GM13977 (cell line): ENCODE measurements at regions not wholly inside any gene's neighbourhood (a gene's known extent, or its start where the extent isn't known, plus 50 kb on each side); places are given as distances from the start of the nearest gene placed in this dataset.

Source experiments
- DNase-seq: peaks from one replicate; pipeline ENCODE4 v3.0.0; 2012; ENCODE audit warnings: low spot score
- in situ Hi-C: fragments of 300-500 bp; cut with MboI; formaldehyde crosslinking; loops from one replicate; pipeline ENCODE4 v1.12.0; 2022; ENCODE audit warnings: low sequenced_read_pairs, low pct_unique_long_range_greater_than_20kb, mixed read lengths, inconsistent platforms; ENCODE audit not compliant: unreplicated experiment
- TF ChIP-seq, protein P1 (sequence below): IDR thresholded peaks from 2 replicates; pipeline ENCODE4 v1.5.1; 2012; ENCODE audit warnings: mild to moderate bottlenecking, control low read depth; ENCODE audit not compliant: insufficient read depth; ENCODE audit errors: extremely low read depth, missing control alignments

DNA sequence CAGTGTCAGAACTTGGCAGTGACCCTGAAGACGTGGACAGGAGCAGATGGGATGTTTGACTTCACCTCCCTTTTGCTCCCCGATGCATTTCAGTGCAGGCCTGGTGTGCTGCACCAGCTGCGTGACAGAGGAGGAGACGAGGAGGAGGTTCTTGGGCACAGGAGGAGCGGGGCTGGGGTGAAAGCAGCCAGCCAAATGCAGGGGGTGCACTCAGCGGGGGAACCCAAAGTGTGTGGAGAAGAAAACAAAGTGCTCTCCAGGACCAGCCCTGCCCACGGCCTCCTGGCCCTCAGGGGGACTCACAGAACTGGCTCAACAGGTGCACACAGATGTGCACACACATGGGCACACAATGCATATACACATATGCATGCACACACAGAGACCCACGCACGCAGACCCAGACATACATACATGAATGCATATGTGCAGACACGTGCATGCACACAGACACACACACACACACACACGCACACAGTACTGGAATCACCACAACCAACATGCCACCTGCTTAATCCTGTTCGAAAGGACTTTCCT, 91.7 kb upstream of the SFSWAP start:
- TF ChIP-seq, protein P1, sequence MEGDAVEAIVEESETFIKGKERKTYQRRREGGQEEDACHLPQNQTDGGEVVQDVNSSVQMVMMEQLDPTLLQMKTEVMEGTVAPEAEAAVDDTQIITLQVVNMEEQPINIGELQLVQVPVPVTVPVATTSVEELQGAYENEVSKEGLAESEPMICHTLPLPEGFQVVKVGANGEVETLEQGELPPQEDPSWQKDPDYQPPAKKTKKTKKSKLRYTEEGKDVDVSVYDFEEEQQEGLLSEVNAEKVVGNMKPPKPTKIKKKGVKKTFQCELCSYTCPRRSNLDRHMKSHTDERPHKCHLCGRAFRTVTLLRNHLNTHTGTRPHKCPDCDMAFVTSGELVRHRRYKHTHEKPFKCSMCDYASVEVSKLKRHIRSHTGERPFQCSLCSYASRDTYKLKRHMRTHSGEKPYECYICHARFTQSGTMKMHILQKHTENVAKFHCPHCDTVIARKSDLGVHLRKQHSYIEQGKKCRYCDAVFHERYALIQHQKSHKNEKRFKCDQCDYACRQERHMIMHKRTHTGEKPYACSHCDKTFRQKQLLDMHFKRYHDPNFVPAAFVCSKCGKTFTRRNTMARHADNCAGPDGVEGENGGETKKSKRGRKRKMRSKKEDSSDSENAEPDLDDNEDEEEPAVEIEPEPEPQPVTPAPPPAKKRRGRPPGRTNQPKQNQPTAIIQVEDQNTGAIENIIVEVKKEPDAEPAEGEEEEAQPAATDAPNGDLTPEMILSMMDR, result no peak
- DNase-seq, result no peak
- in situ Hi-C loops, result no loop called here

DNA sequence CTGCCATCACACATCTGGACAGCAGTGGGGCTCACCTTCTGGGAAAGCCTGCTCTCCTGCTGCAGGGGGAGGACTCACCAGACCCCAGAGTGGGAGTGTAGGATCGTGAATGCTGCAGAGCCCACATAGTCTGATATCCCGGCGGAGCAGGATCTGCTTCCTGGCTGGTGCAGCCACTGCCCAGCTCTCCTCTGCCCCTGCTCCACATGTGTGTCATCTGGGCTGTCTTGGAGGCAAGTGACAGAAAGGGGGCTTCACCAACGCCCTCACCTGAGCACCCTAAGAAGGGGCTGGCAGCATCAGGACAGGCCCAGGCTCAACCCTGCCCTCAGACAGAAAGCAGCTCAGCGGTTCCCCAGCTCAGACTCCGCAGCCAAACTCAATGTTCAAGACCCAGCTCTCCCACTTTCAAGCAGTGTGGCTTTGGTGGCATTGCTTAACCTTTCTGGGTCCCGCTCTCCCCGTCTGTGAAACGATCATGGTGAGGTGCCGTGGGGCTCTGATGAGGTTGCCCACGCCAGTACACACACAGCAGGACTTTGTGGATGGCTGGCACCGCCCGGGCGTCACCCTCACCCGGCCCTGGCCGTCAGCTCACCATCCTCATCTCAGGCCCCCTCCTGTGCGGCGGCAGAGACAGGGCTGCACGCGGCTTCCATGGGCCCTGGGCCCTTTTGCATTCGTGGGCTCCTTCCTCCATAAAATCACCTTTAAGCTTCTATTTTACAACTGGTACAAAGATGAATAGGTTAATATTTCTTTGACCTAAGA, 91.0 kb upstream of the SFSWAP start:
- DNase-seq, result no peak
- in situ Hi-C loops, result no loop called here
- TF ChIP-seq, protein P1, result no peak

DNA sequence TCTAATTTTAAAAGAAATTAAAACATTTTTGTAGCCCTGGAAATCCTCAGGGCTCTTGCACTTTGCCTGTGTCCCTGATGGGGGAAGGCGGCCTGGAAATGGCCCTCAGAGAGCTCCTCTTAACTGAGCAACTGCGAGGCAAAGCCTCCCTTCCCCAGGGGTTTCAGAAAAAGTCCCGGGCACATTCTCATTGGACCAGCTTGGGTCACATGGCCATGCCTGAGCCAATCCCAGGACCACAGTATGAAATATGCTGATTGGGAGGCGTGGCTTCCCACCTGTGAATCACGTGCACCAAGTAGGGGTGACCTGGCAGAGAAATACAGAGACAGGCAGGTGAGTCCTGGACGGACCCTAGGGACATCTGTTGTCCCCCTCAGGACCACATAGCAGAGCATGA, 90.4 kb upstream of the SFSWAP start:
- DNase-seq, result no peak
- TF ChIP-seq, protein P1, result no peak
- in situ Hi-C loops, result no loop called here

DNA sequence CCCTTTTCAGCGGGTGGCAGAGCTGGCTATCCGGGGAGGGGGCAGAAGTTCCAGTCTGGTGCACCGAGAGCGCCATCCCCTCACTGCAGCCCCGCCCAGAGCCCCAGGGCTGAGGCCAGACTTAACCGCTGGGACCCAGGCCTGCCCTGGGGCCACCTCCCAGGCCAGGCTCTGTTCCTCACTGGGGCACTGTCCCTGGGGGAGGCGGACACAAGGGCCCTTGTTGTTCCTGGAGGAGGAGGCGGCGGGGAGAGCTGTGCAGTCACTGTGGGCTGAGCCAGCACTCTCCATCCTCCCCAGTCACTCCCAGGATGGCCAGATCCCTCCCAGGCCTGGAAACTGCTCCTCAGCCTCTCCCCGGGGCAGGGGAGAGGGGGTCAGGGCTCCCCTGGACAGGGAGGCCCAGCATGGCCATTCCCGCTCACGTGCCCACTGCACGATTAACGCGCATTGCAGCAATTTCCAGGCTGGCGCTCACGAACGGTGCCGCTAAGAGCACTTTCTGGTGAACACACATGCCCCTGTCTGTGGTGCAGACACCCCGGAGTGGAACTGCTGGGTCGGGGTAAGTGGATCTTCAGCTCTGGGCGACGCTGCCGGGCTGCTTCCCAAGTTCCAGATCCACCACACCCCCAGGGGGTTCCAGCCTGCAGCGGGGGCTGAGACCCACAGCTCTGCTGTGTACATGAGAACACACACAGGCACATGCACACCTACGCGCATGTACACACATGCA, 89.8 kb upstream of the SFSWAP start:
- TF ChIP-seq, protein P1, result no peak
- DNase-seq, result no peak
- in situ Hi-C loops, result no loop called here

DNA sequence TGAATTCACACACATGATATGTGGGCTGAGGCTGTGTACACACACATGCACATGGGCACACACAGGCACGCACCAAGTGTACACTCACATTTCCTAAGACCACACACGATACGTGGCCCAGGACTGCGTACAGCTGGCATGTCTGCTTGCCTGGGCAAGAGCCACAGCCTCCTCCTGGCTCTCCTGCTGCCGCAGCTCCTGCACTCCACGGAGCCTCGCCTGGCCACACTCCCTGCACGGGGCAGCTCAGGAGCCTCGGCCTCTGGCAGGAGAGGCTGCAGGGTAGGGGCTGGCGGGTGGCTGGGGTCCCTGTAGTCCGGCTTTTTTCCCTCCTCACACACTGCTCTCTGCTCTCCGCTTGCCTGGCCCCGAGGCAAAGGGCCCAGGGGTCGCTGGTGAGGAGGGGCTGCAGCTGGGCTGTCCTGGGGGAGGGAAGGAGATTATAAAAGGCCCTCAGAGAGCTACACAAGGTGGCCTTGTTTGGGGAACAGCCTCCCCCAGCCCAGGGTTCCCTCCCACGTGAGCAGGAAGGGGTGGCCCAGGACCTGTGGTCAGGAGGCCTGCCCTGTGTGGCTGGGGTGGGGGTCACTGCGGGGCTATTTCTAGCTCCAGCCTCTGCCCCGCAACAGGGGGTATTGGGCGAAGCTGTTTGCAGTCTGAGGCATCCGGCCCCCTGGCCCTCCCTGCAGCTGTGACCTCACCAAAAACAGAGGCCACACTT, 89.0 kb upstream of the SFSWAP start:
- in situ Hi-C loops, result no loop called here
- DNase-seq, result no peak
- TF ChIP-seq, protein P1, result no peak

DNA sequence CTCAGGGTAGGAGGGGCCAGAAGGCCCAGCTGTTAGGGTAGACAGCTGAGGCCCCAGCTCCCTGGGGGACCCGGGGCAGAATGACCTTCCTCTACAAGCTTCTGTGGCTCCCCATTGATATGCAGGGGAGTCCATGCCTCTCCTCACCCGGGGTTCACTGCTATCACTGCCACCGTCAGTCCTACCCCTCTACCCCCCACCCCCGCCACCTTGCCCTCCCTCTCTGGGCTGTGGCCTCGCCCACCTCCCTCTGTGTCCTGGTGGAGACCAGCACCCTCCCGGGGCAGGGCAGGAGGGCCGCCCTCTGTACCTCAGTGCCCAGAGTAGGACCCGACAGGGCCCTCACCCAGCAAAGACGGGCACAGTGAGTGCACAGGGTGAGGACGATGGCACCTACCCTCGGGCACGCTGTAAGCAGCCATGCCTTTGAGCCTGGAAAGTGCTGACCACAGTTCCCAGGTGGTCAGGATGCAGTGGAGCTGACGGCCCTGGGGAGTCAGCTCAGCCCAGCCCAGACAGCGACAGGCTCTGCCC, 88.4 kb upstream of the SFSWAP start:
- in situ Hi-C loops, result no loop called here
- DNase-seq, result no peak
- TF ChIP-seq, protein P1, result no peak
